PC-3 (cell line): ENCODE measurements at regions not wholly inside any gene's neighbourhood (a gene's known extent, or its start where the extent isn't known, plus 50 kb on each side); places are given as distances from the start of the nearest gene placed in this dataset.

ENCODE experiments used
- EZH2 ChIP-seq: fragments of 300-600 bp; sonication (generic); IDR thresholded peaks from one replicate; pipeline ENCODE4 v1.6.1; 2017; ENCODE audit warnings: antibody characterized with exemption, mild to moderate bottlenecking, low read length; ENCODE audit not compliant: unreplicated experiment
- TF ChIP-seq, protein P1 (sequence below): fragments of 300-600 bp; sonication (generic); conservative IDR thresholded peaks from 2 replicates; pipeline ENCODE4 v1.5.1; 2017; ENCODE audit warnings: antibody characterized with exemption, low read depth, mild to moderate bottlenecking, low read length

- TF ChIP-seq, protein P1, sequence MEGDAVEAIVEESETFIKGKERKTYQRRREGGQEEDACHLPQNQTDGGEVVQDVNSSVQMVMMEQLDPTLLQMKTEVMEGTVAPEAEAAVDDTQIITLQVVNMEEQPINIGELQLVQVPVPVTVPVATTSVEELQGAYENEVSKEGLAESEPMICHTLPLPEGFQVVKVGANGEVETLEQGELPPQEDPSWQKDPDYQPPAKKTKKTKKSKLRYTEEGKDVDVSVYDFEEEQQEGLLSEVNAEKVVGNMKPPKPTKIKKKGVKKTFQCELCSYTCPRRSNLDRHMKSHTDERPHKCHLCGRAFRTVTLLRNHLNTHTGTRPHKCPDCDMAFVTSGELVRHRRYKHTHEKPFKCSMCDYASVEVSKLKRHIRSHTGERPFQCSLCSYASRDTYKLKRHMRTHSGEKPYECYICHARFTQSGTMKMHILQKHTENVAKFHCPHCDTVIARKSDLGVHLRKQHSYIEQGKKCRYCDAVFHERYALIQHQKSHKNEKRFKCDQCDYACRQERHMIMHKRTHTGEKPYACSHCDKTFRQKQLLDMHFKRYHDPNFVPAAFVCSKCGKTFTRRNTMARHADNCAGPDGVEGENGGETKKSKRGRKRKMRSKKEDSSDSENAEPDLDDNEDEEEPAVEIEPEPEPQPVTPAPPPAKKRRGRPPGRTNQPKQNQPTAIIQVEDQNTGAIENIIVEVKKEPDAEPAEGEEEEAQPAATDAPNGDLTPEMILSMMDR, result no peak
- no peak for TF ChIP-seq EZH2
Observed at GRCh38 chr5:166083183-166083959, 2208.1 kb upstream of the WWC1 start.
